Stimulated activated CD4-positive, alpha-beta T cell treated with anti-CD3 and anti-CD28 coated beads, Interleukin-1b, Interleukin-23, amount 100 ng/mL, for 48 hours (primary cell): ENCODE measurements at regions not wholly inside any gene's neighbourhood (a gene's known extent, or its start where the extent isn't known, plus 50 kb on each side); places are given as distances from the start of the nearest gene placed in this dataset.

Experiments
- DNase-seq: peaks from one replicate; pipeline ENCODE4 v3.0.0-alpha.2; 2020

GRCh38 chr18:22467760-22468553 is 50.2 kb upstream of the CTAGE1 start:
- DNase-seq, result no peak

GRCh38 chr18:22468554-22468891 is 50.8 kb upstream of the CTAGE1 start:
- DNase-seq, result no peak

- no peak for DNase-seq
These were observed 51.5 kb upstream of the CTAGE1 start for GRCh38 chr18:22469061-22469734.

GRCh38 chr18:22469926-22470247 is 52.2 kb upstream of the CTAGE1 start:
- DNase-seq, result no peak

- DNase-seq, result no peak
These were observed 52.8 kb upstream of the CTAGE1 start for GRCh38 chr18:22470248-22471235.

- no peak for DNase-seq
These were observed 53.9 kb upstream of the CTAGE1 start for GRCh38 chr18:22471546-22472131.

GRCh38 chr18:22473366-22473765 is 55.7 kb upstream of the CTAGE1 start:
- DNase-seq, result no peak

- DNase-seq, result no peak
These were observed 57.8 kb upstream of the CTAGE1 start for GRCh38 chr18:22475426-22476100.

- DNase-seq, result no peak
These were observed 59.5 kb upstream of the CTAGE1 start for GRCh38 chr18:22477222-22477621.

- no peak for DNase-seq
These were observed 65.2 kb upstream of the CTAGE1 start for GRCh38 chr18:22482948-22483347.

- DNase-seq, result no peak
These were observed 65.7 kb upstream of the CTAGE1 start for GRCh38 chr18:22483407-22483806.

- no peak for DNase-seq
These were observed 66.8 kb upstream of the CTAGE1 start for GRCh38 chr18:22484471-22484870.

GRCh38 chr18:22485808-22486244 is 68.1 kb upstream of the CTAGE1 start:
- no peak for DNase-seq

GRCh38 chr18:22486667-22487066 is 69.0 kb upstream of the CTAGE1 start:
- DNase-seq, result no peak

GRCh38 chr18:22488554-22488953 is 70.8 kb upstream of the CTAGE1 start:
- no peak for DNase-seq

GRCh38 chr18:22489704-22490103 is 72.0 kb upstream of the CTAGE1 start:
- DNase-seq, result no peak

- DNase-seq, result no peak
These were observed 72.7 kb upstream of the CTAGE1 start for GRCh38 chr18:22490429-22490846.

- no peak for DNase-seq
These were observed 75.5 kb upstream of the CTAGE1 start for GRCh38 chr18:22493255-22493654.

- DNase-seq, result no peak
These were observed 76.2 kb upstream of the CTAGE1 start for GRCh38 chr18:22493940-22494339.

GRCh38 chr18:22494771-22495170 is 77.1 kb upstream of the CTAGE1 start:
- DNase-seq, result no peak

- no peak for DNase-seq
These were observed 81.7 kb upstream of the CTAGE1 start for GRCh38 chr18:22499421-22499820.

- no peak for DNase-seq
These were observed 86.1 kb upstream of the CTAGE1 start for GRCh38 chr18:22503803-22504202.
